AG09309 (cell line): ENCODE measurements at regions not wholly inside any gene's neighbourhood (a gene's known extent, or its start where the extent isn't known, plus 50 kb on each side); places are given as distances from the start of the nearest gene placed in this dataset.

Experiments
- DNase-seq: peaks from one replicate; pipeline ENCODE4 v3.0.0-alpha.2; 2010; ENCODE audit warnings: low read depth
- H3K4me3 ChIP-seq: 2 replicates; pipeline ENCODE4 v1.5.1; 2011; ENCODE audit warnings: mild to moderate bottlenecking, low read depth, low read length, moderate library complexity; ENCODE audit not compliant: control insufficient read depth
- CTCF ChIP-seq: IDR thresholded peaks from 2 replicates; pipeline ENCODE4 v1.5.1; 2011; ENCODE audit warnings: mild to moderate bottlenecking, low read depth, low read length, inconsistent platforms; ENCODE audit not compliant: insufficient read depth, control insufficient read depth; ENCODE audit errors: missing control alignments

- no peak for TF ChIP-seq CTCF
- DNase-seq = no peak
- H3K4me3 ChIP-seq = no peak overlapping the region
Measured at GRCh38 chr3:34983631-34984030, 655.7 kb upstream of the ARPP21 start.

- DNase-seq = no peak
- no peak overlapping the region for H3K4me3 ChIP-seq
- TF ChIP-seq CTCF = no peak
Measured at GRCh38 chr3:34988296-34988695, 651.0 kb upstream of the ARPP21 start.

GRCh38 chr3:34995796-34996430 lies 643.4 kb upstream of the ARPP21 start:
- no peak overlapping the region for H3K4me3 ChIP-seq
- TF ChIP-seq CTCF = no peak
- no peak for DNase-seq

GRCh38 chr3:34998902-34999301 lies 640.4 kb upstream of the ARPP21 start:
- H3K4me3 ChIP-seq = no peak overlapping the region
- no peak for TF ChIP-seq CTCF
- DNase-seq = no peak

- no peak for TF ChIP-seq CTCF
- DNase-seq = no peak
- no peak overlapping the region for H3K4me3 ChIP-seq
Measured at GRCh38 chr3:35012214-35012613, 627.1 kb upstream of the ARPP21 start.

GRCh38 chr3:35028157-35028556 lies 611.2 kb upstream of the ARPP21 start:
- no peak for DNase-seq
- TF ChIP-seq CTCF = no peak
- no peak overlapping the region for H3K4me3 ChIP-seq
